HG03469 (cell line): ENCODE measurements at regions not wholly inside any gene's neighbourhood (a gene's known extent, or its start where the extent isn't known, plus 50 kb on each side); places are given as distances from the start of the nearest gene placed in this dataset.
A peak's percentile ranks its signal among the peaks of the same experiment; 100 is the strongest.

Experiments used
- ATAC-seq: cut with Tn5 transposase; IDR thresholded peaks from one replicate; pipeline ENCODE4 v1.9.1; 2021; ENCODE audit warnings: mild to moderate bottlenecking, moderate library complexity, moderate number of reproducible peaks; ENCODE audit not compliant: unreplicated experiment

DNA sequence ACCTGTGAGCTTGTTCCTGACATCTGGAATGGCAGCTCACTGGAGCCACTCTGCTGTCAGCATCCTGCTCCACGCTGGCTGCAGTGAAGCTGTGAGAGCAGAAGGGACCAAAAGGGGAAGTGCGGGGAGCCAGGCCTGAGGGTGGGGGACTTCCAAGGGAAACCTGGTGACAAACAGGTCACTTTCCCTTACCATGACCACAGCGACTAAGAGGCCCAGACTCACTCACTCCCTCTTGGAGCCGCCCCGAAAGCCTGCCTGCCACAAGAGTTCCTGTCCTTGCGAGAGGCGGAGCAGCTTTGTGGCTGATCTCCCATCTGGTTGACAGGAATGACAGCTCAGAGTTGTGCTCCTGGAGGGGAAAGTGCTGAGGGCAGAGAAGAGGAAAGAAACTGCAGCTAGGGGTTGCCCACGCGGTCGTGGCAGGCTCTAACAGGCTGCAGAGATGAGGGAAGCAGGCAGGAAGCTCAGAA lies 183.8 kb upstream of the NTM start:
- ATAC-seq: peak; percentile 81

DNA sequence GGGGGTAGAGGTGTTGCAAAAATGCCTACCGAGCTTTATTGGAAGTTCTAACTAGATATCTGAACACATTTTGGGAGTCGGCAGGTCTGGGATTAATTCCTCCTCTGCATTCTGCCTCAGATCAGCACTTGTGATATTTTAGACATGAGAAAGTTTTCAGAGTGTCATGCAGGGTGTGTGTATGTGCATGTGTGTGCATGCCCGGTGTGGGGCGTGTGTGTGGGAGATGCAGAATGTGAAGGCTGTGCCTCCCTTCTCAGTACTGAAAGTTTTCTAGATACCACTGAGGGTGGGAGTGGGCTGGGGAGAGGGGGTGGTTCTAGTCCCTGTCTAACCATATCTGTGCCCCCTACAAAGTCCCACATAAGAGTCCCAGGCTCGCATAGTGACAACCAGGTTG lies 180.0 kb upstream of the NTM start:
- no peak for ATAC-seq

DNA sequence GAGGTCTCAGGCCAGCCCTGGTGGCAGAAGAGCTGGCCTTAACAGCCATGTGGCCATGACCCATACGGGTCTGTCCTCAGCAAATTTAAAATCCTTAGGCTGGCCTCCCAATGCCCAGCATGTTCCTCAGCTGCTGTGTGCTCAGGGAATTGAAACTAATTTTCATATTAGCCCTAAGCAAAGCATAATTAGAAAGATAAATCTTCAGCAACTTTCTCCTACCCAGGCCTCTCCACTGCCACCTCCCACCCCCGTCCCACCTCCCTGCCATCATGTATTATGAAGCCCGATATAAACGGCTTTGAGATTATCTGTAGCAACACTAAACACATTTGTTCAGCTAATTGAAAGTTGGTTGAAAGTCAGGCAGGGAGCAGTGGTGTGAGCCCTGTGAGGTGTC lies 178.8 kb upstream of the NTM start:
- no peak for ATAC-seq

DNA sequence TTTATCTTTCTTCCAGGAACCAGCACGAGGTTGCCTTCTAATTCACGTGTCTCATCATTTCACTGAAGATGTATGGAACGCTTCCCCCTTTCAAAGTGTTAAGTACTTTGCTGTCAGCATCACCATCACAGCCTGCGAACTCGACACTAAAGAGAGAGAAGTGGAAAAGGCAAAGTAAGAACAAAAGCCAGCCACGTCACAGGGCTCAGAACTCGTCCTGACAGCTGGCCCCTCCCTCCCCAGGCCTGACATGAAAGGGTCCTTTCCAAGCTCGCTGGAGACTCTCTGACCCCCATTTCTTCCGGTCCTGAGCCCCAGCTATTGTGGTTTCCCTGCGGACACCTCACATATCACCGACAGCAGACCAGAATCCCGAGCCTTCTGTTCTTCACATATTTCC lies 177.8 kb upstream of the NTM start:
- ATAC-seq: no peak

DNA sequence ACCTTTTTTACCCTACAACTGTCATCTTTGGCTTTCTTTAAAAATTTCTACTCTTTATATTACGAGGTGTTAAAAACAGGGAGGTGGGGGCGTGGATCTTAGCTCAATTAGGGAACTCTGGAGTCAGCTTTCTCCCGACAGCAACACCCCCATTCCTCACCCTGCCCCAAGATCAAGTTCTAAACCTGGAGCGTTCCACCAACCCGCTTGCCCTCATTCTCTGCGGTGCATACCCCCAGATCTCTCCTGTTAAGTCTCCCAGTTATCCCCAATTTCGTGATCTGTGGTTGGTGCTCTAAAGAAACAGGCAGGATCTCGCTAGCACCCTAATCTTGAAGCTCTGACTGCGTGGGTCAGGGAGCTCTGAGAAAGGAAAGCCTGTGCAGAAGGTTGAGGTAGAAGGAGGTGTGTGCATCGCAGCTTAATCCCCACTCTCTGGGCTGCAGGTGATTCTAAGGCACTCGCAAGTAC lies 177.3 kb upstream of the NTM start:
- no peak for ATAC-seq

DNA sequence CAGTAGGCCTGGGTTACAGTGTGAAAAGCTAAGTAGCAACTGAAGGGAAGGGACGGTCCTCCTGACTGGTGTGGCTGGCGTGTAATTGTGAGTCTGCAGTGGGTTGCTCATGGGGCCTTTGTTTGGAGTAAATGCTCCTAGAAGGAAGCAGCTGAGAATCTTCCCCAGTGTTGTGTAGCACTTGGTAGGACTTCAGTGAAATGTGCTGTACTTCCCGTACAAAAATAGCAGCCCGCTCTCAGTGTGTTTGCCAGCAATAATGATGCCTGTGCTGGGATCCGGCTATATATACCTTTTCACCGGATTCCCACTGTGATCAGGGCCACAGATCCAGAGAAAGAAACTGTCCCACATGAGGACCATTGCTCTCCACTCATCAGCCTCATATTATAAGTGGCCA lies 175.7 kb upstream of the NTM start:
- ATAC-seq: no peak

DNA sequence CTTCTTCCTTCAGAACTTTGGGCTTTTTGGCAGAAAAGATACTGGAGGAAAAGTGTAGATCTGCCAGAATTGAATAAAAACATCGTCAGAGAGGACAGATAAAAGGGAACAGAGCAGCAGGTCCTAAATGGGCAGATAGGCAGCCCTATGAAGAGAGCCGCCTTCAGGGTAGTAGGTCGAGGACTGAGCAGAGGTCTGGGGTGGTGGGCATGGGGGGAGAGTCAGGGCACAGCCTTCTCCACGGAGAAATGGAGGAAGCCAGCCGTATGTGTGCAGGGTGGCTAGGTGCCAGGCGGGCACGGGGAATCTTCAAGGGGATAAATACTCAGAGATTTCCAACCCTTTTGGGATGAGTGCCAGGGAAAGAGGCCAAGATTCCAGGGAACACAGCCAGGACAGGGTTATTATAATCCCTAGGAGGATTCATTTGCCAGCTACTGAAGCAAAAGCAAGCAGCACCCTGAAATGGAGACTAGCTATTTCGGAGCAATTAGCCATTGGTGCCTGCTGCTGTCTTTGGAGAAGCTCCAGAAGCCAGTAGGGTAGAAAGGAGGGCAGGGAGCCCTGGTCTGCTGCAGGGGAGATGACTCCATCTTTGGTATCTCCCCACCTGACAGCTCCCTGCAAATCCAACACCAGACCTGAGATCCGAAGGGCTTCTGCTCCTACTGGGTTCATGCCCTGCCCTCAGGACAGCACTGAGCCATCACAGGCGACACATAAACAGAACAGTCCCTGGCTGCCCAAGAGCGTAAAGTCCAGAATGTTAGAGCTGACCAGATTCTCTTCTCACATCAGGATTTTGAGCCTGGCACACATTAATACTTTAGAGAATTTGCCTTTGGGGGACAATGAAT lies 174.5 kb upstream of the NTM start:
- no peak for ATAC-seq

DNA sequence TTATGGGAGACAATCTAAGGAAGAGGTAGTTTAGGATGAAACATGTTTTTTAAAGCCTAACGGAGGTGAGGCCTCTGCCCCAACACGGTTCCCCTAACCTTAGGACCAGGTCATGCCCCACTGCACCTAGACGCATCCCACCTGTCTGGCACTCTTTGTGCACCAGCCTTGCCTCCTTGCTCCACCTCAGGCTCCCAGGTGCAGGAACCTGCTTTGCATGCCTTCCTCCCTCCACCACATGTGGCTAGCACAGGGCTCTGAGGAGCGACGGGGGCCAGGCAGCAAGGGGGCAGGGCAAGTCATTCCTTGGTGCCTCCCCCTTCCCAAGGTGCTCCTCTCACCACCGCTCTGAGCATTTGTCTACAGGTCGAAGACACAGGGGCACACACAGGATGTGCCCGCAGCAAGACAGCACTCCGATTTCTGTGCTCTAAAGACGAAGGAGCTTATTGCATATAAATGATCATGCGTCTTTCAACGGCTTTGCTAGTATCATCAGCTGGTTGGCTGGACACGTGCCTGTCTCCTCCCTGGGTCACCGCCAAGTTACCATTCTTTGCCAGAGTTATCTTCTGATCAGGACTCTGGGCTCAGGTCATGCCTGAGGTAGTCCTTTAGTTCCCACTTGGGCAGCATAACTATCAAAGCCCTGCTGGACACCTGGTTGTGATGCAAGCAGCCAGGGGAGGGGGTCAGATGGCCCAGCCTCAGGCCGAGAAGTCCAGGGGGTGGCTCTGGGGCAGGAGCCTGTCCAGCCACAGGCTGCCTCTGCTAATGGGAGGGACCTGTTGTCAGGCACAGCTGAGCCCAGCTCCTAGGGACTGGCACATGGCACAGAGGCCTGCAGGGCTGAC lies 172.0 kb upstream of the NTM start:
- no peak for ATAC-seq

DNA sequence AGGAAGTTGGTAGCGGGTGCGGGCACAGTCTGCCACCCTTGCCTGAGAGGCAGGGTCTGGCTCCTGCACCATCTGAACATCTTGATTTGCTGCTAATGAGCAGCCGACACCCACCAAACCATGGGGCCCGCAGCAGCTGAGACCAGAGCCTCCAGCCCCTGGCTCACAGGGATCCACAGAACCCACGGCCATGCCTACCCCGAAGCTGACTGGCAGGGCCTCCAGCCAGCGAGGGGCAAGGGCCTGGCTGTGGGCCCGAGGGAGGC lies 171.5 kb upstream of the NTM start:
- no peak for ATAC-seq

DNA sequence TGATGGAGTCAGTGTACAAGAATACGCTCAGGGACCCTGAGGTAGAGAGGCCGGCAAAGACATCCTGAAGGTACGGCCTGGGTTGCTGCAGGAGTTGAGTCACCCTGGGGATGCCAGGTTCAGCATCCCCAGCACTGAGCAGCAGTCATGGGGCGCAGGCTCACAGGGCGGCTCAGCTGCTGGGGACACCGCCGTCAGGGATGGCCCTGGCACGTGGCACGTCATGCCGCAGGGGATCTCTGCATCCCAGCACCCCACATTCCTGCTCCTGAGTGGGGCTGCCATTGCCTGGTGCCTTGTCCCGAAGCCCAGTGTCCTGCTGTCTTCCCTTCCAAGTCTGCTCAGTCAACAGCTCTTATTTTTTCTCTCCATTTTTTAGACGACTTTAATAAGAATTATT lies 168.7 kb upstream of the NTM start:
- no peak for ATAC-seq

DNA sequence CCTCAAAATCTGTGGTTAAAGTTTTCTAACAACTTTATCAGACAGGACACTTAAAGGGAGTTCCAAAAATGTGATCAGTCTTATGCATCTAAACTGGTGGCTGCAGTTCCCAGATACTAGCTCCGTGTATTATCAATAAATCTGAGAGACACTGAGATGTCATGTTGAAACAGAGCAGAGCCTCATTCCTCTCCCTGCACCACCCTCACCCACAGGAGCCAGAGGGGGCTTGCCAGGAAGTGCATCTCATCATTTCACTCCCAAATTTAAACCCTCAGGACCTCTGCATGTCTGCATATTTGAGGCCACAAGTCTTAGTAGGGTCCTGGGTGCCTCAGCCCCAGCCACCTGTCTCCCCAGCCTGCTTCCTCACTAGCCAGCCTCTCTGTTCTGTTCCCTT lies 167.4 kb upstream of the NTM start:
- ATAC-seq: no peak

DNA sequence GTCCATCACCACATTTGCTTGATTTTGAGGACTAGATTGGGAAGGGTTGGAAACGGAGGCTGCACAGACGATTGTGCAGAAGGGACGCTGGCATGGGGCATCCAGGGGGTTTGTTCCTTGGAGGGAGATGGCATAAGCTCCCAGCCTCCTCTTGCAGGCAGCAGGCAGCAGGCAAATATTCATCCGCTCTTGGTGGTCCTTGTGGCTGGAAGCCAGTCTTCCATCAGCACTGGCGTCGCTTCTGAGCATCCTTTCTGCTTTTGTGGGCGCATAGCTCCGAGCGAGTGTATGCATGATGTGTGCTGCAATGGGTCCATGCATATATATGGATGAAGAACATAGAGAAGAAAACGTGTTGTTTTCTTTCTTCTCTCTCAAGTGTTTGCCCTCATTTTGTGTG lies 166.1 kb upstream of the NTM start:
- ATAC-seq: no peak

DNA sequence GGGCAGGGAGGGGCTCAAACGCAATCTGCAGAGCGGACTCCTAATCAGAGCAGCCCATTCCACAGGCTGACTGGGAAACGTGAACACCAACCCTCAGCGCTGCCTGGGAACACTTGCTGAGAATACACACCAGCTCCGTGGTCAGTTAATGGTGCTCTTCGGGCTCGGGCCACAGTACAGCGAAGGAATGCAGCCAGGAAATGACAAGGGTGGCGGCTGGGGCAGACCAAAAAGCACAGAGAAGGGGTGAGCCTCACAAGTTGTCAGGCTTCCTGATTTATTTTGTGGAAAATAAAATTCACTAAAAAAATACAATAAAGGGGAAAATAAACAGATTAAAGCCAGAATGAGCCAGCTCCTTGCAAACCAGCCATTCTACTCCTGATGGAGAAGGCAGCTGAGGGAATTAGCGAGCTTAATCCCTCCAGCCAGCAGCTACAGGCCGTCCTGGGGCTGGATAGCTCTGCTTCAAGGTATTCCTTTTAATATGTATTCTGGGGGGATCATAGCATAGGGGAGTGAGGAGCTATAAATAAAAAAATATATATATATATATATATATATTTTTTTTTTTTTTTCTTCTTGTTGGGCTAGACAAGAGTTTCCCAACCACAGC lies 165.5 kb upstream of the NTM start:
- no peak for ATAC-seq

DNA sequence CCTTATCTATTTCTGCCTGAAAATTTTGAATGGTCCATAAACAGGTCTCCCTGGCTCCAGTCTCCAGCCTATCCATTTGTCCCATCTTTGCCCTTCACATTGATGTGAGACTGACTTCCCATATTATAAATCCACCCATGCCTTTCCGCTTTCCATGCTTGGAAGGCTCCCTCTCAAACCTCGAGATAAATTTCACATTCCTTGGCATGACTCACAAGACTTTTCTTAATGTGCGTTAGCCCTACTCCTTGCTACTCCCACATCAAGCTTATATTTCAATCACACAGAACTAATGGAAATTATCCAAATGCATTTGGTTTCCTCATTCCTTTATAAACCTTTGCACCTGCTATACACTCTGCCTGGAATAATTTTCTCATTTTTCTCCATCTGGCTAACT lies 163.7 kb upstream of the NTM start:
- no peak for ATAC-seq

DNA sequence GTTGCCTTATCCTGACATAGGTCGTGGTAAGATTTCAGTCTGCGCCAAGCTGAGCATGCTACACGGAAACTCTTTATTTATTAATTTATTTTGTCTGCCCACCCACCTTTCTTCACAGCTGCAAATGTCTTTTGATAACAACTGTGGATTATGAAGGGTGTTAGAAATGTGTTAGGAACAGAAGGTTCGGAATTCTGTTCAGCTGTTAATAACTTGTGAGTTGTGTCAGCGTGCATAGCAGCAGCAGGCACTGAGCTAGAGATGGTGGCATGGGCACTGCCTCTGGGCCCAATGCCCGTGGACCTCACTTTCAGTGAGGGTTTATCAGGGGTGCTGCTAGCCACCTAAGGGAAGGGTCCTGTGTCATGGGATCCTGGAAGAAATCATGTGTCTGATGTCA lies 162.5 kb upstream of the NTM start:
- no peak for ATAC-seq

DNA sequence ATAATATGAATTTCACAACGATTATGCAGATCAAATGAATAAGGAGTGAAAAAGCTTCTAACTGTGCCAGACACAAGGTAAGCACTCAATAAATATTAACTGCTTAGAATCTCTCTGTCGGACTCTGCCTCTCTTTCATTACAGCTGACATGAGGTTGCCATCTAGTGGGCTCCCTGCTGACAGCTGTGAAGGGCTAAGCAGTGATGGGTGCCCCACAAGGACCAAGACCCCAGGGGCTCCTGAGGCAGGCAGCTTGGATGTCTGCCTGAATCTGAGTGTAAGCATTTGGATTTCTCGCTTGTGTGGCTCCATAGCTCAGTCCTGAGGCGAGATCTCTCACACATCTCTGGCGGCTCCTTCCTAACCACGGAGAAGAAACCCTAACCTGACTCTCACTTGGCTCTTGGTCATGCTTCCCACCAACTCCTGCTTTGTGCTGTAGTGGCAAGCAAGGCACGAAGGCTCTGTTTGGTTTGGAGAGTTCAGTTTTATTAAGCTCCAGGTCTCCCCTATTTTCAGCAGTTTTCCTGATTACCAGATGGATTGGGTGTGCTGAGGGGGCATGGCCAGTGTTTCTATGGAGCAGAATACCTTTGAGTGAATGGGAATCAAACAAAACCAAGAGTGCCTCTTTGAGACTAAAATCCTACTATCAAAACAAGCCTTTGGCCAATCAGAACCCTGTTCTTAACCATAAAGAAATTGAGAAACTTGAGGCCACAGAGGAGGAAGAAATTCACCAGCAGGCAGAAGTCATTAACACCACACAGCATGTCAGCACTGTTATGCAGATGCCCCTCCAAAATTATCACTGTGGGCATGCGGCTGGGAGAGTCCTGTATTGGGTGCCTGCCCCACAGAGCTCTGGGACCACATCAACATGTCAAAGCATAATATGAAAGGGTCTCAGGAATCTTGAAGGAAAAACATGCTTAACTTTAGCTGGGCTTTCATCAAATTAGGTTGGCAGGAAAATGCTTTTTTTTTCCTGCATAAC lies 152.8 kb upstream of the NTM start:
- no peak for ATAC-seq

DNA sequence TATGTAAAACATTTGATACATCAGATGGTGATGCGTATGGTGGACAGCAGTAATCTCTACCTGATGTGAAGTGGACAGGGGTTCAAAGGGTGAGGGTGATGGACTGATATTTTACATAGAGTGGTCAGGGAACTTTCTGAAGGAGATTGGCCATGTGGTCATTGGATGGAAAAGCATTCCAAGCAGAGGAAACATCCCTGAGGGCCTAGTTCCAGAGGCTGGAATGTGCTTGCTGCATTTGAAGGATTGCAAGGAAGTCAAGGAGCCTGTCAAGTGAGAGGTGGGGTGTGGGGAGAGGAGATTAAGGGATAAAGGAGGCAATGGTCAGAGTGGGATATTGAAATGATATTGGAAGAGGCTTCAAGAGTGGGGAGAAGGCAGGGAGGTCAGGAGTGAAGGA lies 151.9 kb upstream of the NTM start:
- ATAC-seq: no peak

DNA sequence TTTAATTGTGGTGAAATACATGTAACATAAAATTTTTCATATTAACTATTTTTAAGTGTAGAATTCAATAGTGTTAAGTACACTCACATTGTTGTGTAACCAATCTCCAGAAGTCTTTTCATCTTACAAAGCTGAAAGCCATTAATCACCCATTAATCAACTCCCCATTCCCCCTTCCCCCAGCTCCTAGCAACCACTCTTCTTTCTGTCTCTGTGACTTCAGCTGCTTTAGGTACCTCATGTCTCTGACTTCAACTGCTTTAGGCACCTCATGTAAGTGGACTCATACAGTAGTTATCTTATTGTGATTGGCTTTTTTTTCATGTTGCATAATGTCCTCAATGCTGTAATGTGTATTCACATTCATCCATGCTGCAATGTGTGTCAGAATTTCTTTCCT lies 150.8 kb upstream of the NTM start:
- ATAC-seq: no peak

DNA sequence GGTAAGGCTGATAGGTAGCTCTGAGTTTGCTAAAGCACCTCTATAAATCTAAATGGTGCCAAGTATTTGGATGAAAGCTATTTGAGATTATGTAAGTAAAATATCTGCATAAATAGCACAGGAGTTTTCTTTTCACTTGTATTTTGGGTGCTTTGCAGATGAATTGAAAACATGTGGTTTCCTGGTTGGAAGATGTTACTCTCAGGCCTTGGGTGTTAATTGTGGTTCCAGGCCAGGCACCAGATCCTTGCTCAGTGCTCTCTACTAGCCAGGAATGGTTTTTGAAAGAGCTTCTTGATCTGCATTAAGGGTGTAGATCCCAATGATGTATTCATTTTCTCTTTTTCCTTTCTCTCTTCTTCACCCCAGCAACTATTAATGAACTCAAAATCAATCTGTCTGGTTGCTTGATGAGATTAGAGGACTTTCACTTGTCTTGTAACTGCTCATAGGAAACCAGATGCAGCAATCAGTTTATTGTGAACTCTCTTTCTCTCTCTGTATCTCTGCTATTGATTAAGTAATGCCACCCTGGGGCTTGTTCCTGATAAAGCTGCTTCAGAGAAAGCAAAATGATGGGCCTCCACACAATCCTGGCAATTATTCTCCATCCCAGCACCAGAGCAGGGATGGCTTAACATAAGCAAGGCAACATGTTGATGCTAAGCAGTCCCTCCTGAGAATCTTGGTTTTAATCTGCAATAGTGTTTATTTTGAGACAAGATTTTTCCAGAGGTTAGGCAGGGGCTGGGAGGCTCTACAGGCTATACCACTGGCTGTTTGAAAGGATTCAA lies 147.0 kb upstream of the NTM start:
- no peak for ATAC-seq

DNA sequence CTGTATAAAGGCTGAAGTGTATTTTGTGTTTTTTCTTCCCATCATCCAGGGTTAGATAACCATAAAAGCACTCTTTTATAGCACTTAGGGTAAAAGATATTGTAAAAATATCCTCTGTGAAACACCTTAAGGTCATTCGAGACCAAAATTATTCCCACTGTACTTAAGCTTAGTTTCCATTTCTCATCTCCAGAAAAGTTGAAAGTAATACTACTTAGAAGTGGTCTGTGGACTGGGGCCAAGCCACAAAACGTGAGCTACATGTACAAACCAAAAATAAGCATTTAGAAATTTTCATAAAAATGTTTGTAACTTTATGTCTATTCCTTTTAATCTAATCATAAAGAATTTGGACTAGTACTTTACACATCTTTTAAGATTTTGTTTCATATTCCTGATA lies 142.0 kb upstream of the NTM start:
- ATAC-seq: no peak
